GM12878 (cell line): ENCODE measurements at regions not wholly inside any gene's neighbourhood (a gene's known extent, or its start where the extent isn't known, plus 50 kb on each side); places are given as distances from the start of the nearest gene placed in this dataset.

Source experiments
- HDAC6 ChIP-seq: fragments of 200-600 bp; sonication (generic); IDR thresholded peaks from one replicate; pipeline ENCODE4 v1.8.0; 2017; ENCODE audit warnings: antibody characterized with exemption; ENCODE audit not compliant: unreplicated experiment
- PAX5 ChIP-seq: IDR thresholded peaks from 2 replicates; pipeline ENCODE4 v1.6.1; 2011; ENCODE audit warnings: low read depth, low read length, borderline replicate concordance
- PKNOX1 ChIP-seq: fragments of 450-650 bp; IDR thresholded peaks from 2 replicates; pipeline ENCODE4 v1.6.1; 2016; ENCODE audit warnings: mild to moderate bottlenecking
- ZNF384 ChIP-seq: IDR thresholded peaks from 2 replicates; pipeline ENCODE4 v1.6.1; 2012; ENCODE audit warnings: low read depth, mild to moderate bottlenecking, low read length, improper control_type of control experiment, borderline replicate concordance
- TF ChIP-seq, protein P1 (sequence below): IDR thresholded peaks from 2 replicates; pipeline ENCODE4 v1.6.1; 2012; ENCODE audit warnings: improper control_type of control experiment, low read depth, low read length; ENCODE audit not compliant: insufficient replicate concordance
- TF ChIP-seq, protein P2 (sequence below): IDR thresholded peaks from 2 replicates; pipeline ENCODE4 v1.6.1; 2011; ENCODE audit warnings: low read depth, low read length, improper control_type of control experiment, borderline replicate concordance

DNA sequence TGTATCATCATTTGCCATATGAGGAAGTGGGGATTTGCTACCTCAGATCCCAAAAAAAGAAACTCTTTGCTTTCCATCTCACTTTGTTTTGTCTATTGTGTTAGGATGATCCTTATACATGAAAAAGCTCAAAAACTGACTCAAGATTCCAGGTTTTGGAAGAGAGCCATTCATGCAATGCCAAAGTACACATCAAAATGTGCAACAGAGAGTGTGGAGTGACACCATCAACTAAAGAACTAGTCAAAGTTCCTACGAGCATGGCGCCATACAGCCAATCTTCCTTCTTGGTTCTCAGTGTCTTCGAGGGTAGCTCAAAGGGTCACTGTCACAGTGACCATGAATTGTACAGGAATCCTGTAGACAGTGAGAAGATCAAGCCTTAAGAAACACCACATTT is 255.8 kb upstream of the SASH1 start (continued):
- TF ChIP-seq, protein P1, sequence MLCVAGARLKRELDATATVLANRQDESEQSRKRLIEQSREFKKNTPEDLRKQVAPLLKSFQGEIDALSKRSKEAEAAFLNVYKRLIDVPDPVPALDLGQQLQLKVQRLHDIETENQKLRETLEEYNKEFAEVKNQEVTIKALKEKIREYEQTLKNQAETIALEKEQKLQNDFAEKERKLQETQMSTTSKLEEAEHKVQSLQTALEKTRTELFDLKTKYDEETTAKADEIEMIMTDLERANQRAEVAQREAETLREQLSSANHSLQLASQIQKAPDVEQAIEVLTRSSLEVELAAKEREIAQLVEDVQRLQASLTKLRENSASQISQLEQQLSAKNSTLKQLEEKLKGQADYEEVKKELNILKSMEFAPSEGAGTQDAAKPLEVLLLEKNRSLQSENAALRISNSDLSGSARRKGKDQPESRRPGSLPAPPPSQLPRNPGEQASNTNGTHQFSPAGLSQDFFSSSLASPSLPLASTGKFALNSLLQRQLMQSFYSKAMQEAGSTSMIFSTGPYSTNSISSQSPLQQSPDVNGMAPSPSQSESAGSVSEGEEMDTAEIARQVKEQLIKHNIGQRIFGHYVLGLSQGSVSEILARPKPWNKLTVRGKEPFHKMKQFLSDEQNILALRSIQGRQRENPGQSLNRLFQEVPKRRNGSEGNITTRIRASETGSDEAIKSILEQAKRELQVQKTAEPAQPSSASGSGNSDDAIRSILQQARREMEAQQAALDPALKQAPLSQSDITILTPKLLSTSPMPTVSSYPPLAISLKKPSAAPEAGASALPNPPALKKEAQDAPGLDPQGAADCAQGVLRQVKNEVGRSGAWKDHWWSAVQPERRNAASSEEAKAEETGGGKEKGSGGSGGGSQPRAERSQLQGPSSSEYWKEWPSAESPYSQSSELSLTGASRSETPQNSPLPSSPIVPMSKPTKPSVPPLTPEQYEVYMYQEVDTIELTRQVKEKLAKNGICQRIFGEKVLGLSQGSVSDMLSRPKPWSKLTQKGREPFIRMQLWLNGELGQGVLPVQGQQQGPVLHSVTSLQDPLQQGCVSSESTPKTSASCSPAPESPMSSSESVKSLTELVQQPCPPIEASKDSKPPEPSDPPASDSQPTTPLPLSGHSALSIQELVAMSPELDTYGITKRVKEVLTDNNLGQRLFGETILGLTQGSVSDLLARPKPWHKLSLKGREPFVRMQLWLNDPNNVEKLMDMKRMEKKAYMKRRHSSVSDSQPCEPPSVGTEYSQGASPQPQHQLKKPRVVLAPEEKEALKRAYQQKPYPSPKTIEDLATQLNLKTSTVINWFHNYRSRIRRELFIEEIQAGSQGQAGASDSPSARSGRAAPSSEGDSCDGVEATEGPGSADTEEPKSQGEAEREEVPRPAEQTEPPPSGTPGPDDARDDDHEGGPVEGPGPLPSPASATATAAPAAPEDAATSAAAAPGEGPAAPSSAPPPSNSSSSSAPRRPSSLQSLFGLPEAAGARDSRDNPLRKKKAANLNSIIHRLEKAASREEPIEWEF: no peak
- TF ChIP-seq PKNOX1 (no peak), PAX5 (no peak), HDAC6 (no peak), ZNF384 (no peak)
- TF ChIP-seq, protein P2, sequence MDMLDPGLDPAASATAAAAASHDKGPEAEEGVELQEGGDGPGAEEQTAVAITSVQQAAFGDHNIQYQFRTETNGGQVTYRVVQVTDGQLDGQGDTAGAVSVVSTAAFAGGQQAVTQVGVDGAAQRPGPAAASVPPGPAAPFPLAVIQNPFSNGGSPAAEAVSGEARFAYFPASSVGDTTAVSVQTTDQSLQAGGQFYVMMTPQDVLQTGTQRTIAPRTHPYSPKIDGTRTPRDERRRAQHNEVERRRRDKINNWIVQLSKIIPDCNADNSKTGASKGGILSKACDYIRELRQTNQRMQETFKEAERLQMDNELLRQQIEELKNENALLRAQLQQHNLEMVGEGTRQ: no peak
